ENCODE measurements at regions not wholly inside any gene's neighbourhood (a gene's known extent, or its start where the extent isn't known, plus 50 kb on each side); places are given as distances from the start of the nearest gene placed in this dataset.

DNA sequence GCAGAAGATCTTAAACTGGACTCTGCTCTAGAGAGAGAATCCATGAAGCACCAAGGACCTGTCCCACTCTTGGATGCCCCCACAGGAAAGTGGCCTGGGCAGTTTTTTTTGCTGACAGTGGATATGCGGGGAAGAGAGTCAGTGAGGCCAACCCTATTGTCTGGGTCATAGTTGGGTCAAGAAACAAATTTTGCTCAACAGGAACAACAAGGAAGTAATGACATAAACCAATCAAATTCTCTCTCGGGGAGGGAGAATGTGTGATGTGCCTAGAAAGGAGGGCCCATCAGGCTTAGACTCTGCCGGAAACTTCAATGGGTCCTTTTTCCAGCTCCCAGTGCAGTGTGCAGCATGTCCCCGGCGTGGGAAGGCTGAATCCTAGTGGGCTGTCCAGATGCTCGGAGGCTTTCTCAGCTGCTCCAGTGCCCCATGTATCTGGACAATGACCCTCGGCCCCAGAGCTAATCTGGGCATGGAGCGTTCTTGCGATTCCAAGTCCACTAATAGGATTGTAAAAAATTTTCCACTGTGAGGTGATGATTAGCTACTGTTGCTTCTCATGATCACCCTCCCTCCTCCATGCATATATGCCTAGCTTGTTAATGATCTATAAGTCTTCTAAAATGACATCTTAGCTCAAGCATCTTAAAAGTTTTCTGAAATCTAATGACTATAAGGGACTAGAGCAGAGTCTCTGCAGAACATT is 101.0 kb downstream of the SNX19 start:
- no peak overlapping the region for H3K9ac ChIP-seq (ENCODE audit: low read length)
- H3K79me2 ChIP-seq (ENCODE audit: control insufficient read depth, insufficient read depth, low read length), result no peaks in the 10 kb centered on the region
- Mint-ChIP-seq H3K9me3 (ENCODE audit: insufficient read depth) (no peaks in the 10 kb centered on the region), H3K4me1 (no peaks in the 10 kb centered on the region), H3K4me3 (no peak overlapping the region), H3K27me3 (peaks cover 26% of the 10 kb centered on the region), H3K27ac (no peak overlapping the region)
- no peaks in the 10 kb centered on the region for H3K36me3 ChIP-seq (replicated peaks in 1 of 2; ENCODE audit: control extremely low read depth in 1 of 2, control insufficient read depth in 1 of 2, extremely low read depth in 1 of 2, insufficient read depth in 2 of 2, low read length in 1 of 2)
- H3K4me3 ChIP-seq (ENCODE audit: control extremely low read depth in 1 of 5, extremely low read depth in 1 of 5, insufficient read depth in 1 of 5, low read depth in 2 of 5, low read length in 4 of 5), result no peak overlapping the region
- H3K4me1 ChIP-seq (ENCODE audit: control insufficient read depth in 2 of 2, insufficient read depth in 2 of 2, low read length in 2 of 2), result no peaks in the 10 kb centered on the region
- TF ChIP-seq EZH2 (IDR thresholded peaks at IDR 0.05; ENCODE audit: borderline replicate concordance, insufficient read depth, low read depth, low read length, poor library complexity, severe bottlenecking), result no peak
- H3K27me3 ChIP-seq (replicated peaks in 1 of 4; ENCODE audit: control extremely low read depth in 1 of 4, control insufficient read depth in 3 of 4, insufficient read depth in 4 of 4, low read length in 3 of 4), result peaks cover 0 to 10% (median under 1%) of the 10 kb centered on the region in 4 experiments
- DNase-seq (no peak), ATAC-seq (ENCODE audit: low read depth) (no peak)
- WGBS (ENCODE audit: insufficient coverage), result 100% methylated on average over 4 of the region's 9 CpGs
- no peaks in the 10 kb centered on the region for H4K20me1 ChIP-seq (ENCODE audit: control insufficient read depth, insufficient read depth, low read length, poor library complexity, severe bottlenecking)
- H3K27ac ChIP-seq (ENCODE audit: low read length in 2 of 2), result no peak overlapping the region
- intact Hi-C loops (cut with micrococcal nuclease), result no loop called here
- POLR2A ChIA-PET, result no interaction called here
- CTCF ChIA-PET, result no interaction called here
- H3K9me3 ChIP-seq (ENCODE audit: control extremely low read depth in 1 of 3, control insufficient read depth in 2 of 3, insufficient read depth in 1 of 3, low read length in 2 of 3), result no peaks in the 10 kb centered on the region
- no peak overlapping the region for H3K4me2 ChIP-seq (replicated peaks; ENCODE audit: low read depth, low read length, poor library complexity, severe bottlenecking)
- H2AFZ ChIP-seq (ENCODE audit: insufficient read depth, low read depth, low read length, poor library complexity, severe bottlenecking), result no peak overlapping the region

GRCh38 chr11:130815956-130816355 is 100.3 kb downstream of the SNX19 start:
- peaks cover 25% of the 10 kb centered on the region for H3K27me3 Mint-ChIP-seq
- no peaks in the 10 kb centered on the region for H3K36me3 ChIP-seq (replicated peaks in 1 of 2; ENCODE audit: control extremely low read depth in 1 of 2, control insufficient read depth in 1 of 2, extremely low read depth in 1 of 2, insufficient read depth in 2 of 2, low read length in 1 of 2)

More at GRCh38 chr11:130815956-130816355, 100.3 kb downstream of the SNX19 start:
- H3K9ac ChIP-seq (ENCODE audit: low read length), result no peak overlapping the region
- TF ChIP-seq, protein P1, sequence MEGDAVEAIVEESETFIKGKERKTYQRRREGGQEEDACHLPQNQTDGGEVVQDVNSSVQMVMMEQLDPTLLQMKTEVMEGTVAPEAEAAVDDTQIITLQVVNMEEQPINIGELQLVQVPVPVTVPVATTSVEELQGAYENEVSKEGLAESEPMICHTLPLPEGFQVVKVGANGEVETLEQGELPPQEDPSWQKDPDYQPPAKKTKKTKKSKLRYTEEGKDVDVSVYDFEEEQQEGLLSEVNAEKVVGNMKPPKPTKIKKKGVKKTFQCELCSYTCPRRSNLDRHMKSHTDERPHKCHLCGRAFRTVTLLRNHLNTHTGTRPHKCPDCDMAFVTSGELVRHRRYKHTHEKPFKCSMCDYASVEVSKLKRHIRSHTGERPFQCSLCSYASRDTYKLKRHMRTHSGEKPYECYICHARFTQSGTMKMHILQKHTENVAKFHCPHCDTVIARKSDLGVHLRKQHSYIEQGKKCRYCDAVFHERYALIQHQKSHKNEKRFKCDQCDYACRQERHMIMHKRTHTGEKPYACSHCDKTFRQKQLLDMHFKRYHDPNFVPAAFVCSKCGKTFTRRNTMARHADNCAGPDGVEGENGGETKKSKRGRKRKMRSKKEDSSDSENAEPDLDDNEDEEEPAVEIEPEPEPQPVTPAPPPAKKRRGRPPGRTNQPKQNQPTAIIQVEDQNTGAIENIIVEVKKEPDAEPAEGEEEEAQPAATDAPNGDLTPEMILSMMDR (IDR thresholded peaks at IDR 0.05), result no peak
- no peak for TF ChIP-seq EZH2 (IDR thresholded peaks at IDR 0.05; ENCODE audit: borderline replicate concordance, insufficient read depth, low read depth, low read length, poor library complexity, severe bottlenecking)
- intact Hi-C loops (cut with micrococcal nuclease), result no loop called here
- no peak for DNase-seq
- no peak overlapping the region for H2AFZ ChIP-seq (ENCODE audit: insufficient read depth, low read depth, low read length, poor library complexity, severe bottlenecking)
- no peaks in the 10 kb centered on the region for H3K79me2 ChIP-seq (ENCODE audit: control insufficient read depth, insufficient read depth, low read length)
- H3K27ac ChIP-seq (ENCODE audit: low read length in 2 of 2), result no peak overlapping the region
- H3K27ac Mint-ChIP-seq, result no peak overlapping the region
- no peaks in the 10 kb centered on the region for H3K4me1 Mint-ChIP-seq
- CTCF ChIA-PET, result no interaction called here
- no peaks in the 10 kb centered on the region for H3K4me1 ChIP-seq (ENCODE audit: control insufficient read depth in 2 of 2, insufficient read depth in 2 of 2, low read length in 2 of 2)
- WGBS (ENCODE audit: insufficient coverage), result 88% methylated on average over 5 of the region's 7 CpGs
- H3K9me3 Mint-ChIP-seq (ENCODE audit: insufficient read depth), result no peaks in the 10 kb centered on the region
- H4K20me1 ChIP-seq (ENCODE audit: control insufficient read depth, insufficient read depth, low read length, poor library complexity, severe bottlenecking), result no peaks in the 10 kb centered on the region
- H3K4me3 Mint-ChIP-seq, result no peak overlapping the region
- no peak overlapping the region for H3K4me2 ChIP-seq (replicated peaks; ENCODE audit: low read depth, low read length, poor library complexity, severe bottlenecking)
- H3K27me3 ChIP-seq (replicated peaks in 1 of 4; ENCODE audit: control extremely low read depth in 1 of 4, control insufficient read depth in 3 of 4, insufficient read depth in 4 of 4, low read length in 3 of 4), result peaks cover 0 to 10% (median under 1%) of the 10 kb centered on the region in 4 experiments
- no peaks in the 10 kb centered on the region for H3K9me3 ChIP-seq (ENCODE audit: control extremely low read depth in 1 of 3, control insufficient read depth in 2 of 3, insufficient read depth in 1 of 3, low read length in 2 of 3)
- POLR2A ChIA-PET, result no interaction called here
- ATAC-seq (ENCODE audit: low read depth), result no peak
- H3K4me3 ChIP-seq (ENCODE audit: control extremely low read depth in 1 of 5, extremely low read depth in 1 of 5, insufficient read depth in 1 of 5, low read depth in 2 of 5, low read length in 4 of 5), result no peak overlapping the region

All from B cell (primary cell).